LHCN-M2 (cell line): ENCODE measurements at regions not wholly inside any gene's neighbourhood (a gene's known extent, or its start where the extent isn't known, plus 50 kb on each side); places are given as distances from the start of the nearest gene placed in this dataset.
A peak's percentile ranks its signal among the peaks of the same experiment; 100 is the strongest.

Experiments
- DNase-seq: peaks from one replicate; pipeline ENCODE4 v3.0.0-alpha.2; 2012; ENCODE audit warnings: low read depth

DNA sequence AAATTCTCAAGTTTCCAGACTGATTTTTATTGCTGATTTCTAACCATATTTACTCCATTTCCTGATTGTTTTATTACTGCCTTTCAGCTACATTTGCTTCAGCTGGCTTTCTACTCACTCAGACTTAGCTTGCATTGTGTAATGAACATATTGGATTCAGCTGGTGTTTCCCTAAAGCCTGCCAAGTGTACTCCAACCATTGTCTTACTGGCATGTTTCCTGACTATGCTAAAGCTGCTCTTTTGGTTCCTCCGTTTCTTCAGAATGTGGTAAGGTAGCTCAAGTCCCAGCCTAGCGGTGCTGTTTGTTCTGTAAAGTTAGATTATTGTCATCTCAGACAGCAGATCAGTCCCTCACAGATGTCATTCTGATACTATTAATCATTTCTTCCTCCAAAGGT lies 53.1 kb upstream of the GLRA2 start:
- DNase-seq = no peak

DNA sequence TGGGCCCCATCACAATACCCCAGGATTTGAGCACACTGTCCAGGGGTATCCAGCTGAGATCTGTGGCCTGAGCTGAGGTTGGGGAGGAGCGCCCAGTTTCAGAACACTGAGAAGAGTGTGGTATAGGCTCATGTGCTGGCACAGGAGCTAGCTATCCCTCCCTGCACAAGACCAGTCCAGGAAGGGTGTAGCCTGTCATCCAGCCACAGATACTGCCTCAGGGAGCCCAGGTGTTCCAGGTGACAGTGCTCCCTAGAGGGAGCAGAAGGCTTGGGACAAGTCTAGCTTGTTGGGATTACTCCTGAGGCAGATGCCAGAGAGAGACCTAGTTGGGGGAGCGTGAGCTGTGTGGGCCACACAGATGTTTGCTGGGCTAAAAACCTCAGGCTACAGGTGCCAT lies 79.6 kb upstream of the GLRA2 start:
- no peak for DNase-seq

DNA sequence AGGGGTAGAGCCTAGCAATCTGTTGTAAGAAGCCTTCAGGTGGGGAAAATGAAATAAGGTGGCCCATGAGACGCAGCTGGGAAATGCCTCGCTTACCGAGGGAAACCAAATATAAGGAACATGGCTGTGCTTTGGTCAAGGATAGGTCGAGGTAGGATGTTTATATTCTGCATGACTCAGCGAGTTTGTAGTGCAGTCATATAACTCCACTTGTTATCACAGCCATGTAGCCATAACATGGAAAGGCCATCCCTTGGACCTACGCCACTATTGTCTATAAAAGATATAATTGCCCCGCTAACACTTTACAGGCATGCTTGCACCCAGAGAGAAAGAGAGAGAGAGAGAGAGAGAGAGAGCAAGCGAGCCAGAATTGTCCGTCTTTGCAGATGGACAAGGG lies 80.9 kb upstream of the GLRA2 start:
- DNase-seq = no peak

DNA sequence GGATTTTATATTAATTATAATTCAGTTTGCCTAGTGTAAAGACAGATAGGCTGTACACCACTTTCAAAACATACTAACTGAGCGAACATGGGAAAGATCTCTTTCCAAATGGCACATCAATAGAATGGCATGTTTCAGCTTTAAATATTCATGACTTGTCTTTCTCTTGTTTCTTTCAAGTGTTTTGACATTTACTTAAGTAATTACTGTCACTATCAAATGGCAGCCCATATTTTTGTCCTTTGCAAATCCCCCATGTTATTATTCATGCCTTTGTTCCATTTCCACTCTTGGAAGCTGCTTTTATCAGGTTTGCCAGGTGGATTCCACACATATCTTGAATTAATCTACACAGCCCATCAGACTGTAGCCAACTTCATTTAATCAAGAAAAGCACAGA lies 89.2 kb upstream of the GLRA2 start:
- no peak for DNase-seq

DNA sequence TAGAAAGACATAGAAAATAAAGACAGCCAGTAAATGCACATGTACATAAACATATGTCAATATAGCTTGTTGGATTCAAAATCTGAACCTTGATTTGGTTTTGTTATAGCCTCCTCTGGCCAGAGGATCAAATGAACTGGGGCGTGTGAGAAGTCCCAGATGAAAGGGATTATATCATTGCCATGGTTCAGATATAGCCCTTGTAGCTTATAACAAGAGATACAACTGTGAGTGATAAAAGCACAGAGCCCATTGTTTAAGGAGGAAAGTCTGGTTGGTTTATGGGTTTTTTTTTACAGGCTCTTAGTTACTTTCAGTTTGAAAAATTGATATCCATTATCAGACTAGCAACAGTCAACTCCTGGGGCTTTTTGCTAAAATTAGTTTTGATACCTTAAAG lies 101.7 kb upstream of the GLRA2 start:
- no peak for DNase-seq

DNA sequence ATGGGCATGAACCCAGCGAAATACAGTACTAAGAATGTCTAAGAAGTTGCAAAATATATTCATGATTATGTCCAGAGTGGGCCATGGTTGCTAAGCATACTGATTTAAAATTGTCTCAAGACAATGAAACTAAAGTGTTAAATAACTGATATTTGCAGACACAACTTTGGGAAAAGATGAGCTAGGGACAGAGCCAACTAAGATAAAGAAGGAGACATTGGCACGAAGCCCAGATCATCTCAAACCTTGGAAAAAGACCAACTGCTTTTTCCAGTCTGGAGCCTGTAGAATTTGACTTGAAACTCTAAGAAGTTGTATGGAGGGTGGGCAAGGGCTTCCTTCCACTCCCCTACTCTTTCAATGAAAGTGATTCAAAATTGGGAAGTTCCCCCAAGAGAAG lies 108.5 kb upstream of the GLRA2 start:
- no peak for DNase-seq

DNA sequence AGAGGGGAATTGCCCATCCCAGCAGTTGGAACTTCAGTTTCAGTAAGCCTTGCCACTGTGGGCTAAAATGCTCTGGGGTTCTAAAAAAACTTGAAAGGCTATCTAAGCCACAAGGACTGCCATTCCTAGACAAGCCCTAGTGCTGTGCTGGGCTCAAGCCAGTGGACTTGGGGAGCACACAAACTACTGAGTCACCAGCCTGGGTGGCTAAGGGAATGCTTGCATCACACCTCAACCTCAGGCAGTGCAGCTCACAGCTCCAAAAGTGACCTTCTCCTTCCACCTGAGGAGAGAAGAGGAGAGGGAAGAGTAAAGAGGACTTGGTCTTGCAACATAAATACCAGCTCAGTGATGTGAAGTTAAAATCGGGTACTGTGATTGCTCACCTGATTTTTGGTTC lies 116.7 kb upstream of the GLRA2 start:
- DNase-seq = no peak

DNA sequence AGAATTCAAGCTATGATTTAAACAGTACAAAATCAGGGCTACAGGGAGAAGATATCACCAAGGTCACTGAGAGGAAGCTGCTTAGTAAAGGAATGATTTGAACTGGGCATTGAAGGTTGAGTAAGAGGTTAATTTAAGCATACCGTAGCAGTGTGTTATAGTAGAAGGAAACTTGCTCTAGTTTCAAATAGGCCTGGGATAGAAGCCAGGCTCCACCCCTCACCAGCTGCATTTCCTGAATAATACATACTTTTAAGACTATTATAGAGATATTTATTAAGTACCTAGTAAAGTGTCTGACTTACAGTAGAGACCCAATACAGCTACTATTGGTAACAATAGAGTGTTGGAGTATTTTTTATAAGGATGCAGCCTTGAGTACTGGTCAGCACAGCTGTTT lies 118.0 kb upstream of the GLRA2 start:
- DNase-seq = no peak

DNA sequence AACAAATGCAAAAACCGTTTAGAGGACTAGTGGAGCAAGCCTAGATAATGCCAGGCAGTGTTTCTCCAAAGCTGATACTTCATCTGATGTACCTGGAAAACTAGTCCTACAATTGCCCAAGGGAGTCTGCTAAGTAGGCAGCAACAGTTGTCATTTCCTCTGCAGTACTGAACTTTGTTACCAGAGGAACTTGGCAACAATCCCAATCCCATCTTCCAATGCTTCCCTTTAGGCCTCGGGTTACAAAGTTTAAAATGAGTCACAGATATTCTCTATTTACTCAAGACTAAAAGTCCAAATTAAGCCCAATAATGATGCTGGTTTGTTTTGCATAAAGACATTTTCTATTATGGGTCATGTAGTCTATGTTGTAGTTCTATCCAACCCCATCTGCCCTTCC lies 120.0 kb upstream of the GLRA2 start:
- DNase-seq = peak; percentile 21

DNA sequence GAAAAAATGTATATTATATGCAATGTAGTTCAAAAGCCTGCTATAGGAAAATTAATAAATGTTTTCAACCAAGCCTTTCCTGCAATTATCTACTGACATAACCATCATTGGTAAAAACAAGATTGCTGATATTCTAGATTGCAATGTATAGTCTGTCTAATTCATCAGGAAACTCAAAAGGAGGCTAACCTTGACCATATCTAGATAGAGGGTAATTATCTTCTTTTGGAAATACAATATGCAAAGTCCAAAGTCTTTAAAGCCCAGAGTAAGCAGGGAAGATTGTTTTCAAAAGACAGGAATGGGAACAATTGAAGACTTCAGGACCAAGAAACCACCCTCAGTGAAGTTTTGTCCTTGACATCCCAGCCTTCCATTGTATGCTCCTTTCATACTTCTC lies 123.1 kb upstream of the GLRA2 start:
- DNase-seq = no peak

DNA sequence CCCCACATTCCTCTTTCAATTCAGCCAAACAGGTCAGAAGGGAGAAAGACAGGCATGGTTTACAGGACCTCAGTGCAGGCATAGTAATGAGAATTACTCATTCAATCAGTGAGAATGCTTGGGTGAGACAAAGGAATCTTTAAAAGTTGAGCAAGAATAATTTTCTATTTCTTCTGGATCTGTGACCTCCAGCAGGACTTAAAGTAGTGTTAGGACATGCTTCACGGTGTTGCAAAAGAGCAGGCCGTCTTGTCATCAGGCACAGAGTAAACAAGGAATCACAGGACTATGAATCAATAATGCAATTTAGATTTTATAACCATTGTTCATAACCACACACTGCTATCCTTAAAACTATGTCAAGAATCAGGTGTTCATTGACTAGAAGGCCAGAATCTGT lies 130.6 kb upstream of the GLRA2 start:
- peak; percentile 12 for DNase-seq

DNA sequence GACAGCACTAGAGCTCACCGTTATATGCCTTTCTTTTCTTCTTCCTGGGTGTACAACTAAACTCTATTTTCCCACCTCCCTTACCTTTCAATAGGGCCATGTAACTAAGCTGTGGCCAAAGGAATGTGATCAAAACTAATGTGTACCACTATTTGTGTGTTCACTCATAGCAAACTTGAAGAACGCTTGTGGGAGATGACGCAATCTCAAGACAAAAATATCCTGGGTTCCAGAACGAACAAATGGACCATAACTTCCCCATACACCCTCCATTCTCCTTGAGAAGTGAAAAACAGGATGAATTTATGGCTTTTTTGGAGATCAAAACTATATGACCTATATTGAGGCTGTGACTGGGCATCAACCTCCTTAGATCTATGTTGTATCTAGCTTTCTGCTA lies 139.7 kb upstream of the GLRA2 start:
- DNase-seq = no peak

DNA sequence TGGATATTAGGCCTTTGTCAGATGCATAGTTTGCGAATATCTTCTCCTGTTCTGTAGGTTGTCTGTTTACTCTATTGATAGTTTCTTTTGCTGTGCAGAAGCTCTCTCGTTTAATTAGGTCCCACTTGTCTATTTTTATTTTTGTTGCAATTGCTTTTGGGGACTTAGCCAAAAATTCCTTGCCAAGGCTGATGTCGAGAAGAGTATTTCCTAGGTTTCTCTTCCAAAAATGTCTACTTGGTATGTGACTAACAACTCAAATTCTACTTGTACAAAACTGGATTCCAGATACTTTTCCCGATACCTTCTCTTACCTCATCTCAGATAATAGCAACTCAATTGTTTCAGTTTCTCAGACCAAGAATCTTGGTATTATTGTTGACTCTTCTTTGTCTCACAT lies 142.4 kb upstream of the GLRA2 start:
- no peak for DNase-seq

DNA sequence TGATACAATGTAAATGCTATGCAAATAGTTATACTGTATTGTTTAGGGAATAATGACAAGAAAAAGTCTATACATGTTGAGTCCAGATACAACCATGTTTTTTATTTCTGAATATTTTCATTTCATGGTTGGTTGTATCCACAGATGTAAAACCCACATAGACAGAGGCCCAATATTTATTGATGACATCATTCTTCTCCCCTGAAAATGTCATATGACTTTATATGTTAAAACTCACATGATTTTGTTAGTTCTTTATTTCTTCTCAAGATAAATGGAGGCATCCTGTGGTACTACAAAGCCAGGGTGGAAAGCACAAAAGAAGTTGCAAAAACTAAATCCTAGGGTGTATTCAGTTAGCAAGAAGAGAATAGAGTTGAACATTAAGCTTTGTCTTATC lies 149.3 kb upstream of the GLRA2 start:
- no peak for DNase-seq

DNA sequence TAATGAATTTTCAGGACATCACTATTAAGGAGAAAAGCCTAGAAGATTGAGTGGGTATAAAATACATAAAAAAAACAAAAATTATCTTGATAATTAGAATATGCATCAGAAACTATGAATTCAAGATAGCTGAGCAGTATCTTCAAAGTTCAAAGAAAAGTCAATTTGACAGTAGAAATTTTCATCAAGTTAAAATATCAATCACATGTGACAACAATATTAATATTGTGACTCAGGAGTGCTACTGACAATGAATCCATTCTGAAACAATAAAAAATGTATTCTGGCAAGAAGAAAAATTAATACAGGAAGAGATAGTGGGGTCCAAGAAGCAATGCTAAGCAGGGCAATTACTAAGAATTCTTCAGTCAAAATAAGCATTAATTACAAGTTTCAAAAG lies 151.9 kb upstream of the GLRA2 start:
- DNase-seq = no peak

DNA sequence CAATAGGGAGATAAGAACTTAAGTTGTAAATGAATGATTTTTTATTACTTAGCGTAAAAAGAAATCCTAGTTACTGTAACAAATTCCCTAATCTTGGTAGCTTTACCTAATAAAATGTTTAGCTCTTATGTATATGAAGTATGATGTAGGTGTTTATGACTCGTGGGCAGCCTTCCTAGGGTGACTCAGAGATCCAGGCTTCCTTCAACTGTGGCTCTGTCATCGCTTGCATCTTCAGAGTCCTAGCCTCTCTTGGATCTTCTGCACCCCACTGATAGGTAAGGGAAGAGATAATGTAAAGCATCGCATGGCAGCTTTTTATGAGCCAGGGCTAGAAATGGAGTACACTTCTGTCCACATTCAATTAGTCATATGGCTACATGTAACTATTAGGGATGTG lies 165.6 kb upstream of the GLRA2 start:
- no peak for DNase-seq

DNA sequence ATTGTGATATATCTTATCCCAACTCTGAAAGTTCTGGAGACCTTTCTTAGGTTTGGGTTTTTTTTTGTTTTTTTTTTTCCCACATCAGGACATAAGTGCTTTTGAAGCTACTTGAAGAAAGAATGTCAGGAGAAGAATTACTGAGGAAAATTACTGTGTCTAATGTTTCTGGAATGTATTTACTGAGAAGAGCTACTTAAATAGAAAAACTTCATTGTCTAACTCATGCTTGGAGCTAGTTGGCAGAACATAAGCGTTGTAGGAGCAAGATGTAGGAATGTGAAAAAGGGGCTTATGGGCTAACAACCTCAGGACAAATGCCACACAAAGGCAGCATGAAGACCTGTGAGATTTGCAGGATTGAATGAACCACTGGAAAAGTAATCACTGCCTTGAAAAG lies 166.6 kb upstream of the GLRA2 start:
- no peak for DNase-seq

DNA sequence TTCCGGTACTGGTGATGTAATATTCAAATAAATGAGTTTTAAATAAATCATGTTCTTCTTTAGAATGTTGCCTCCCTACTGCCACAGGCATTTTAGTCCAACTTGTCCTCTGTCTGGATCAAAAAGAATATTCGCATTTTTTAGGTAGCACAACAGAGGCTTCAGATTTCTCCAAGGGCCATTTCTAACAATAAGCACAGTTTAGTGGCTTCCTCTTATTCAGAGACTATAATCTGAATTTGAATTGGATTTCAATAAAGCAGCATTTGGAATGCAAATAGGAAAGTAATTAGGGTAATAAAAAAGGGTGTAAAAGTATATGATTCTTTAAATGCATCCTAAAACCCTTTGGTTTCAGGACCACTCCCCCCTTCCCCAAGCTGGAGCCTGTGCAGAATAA lies 167.9 kb upstream of the GLRA2 start:
- no peak for DNase-seq

DNA sequence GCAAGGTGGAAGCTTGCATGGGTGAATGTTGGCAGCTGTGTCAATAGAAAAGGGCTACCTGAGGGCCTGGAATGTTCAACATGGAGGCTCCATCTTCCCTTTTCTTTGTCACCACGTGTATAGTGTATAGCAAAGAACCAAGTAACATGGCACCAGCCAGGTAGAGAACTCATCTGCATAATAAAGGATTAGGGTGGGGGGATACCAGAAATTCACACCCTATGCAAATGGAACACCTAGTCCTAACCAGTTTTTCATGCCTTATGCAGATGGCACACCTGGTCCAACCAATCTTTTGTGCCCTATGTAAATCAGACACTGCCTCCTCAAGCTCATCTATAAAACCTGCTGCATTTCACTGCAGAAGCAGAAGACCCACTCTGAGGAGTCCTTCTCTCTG lies 169.6 kb upstream of the GLRA2 start:
- no peak for DNase-seq

DNA sequence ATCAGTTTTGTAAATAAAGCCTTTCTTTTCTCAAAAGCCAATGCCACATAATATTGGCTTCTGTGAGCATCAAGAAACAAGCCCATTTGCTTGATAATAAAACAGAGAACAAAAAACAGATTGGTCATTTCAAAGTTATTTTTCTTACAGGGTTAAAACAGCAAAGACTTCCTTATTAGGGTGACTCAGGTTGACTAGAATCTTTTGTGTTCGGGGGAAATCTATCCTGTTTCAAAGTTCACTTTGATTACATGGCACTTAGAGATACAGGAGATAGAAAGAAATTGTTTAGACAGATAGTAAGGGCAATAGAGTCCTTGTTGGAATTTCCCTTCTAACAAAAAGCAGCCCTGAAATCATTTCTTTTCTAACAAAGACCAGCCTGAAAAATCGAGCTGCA lies 170.0 kb upstream of the GLRA2 start:
- no peak for DNase-seq

DNA sequence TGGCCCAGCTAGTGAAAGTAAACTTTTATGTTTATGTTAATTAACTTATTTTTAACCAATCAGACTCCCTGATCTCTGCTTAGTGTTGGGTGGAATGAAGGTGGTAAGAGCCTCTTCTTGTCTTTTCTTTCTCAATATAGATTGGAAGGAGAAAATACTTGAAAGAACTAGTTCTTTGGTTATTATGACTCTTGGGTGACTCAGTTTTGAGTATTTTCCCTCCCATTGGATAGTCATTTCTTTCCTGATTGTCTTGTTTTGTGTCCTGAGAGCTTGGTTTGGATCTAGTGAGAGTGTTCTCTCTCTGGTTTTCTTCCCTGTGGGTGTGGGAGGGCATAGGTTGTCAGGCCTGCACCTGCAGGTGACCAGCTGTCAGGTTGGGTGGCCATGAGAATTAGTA lies 172.0 kb upstream of the GLRA2 start:
- DNase-seq = no peak

DNA sequence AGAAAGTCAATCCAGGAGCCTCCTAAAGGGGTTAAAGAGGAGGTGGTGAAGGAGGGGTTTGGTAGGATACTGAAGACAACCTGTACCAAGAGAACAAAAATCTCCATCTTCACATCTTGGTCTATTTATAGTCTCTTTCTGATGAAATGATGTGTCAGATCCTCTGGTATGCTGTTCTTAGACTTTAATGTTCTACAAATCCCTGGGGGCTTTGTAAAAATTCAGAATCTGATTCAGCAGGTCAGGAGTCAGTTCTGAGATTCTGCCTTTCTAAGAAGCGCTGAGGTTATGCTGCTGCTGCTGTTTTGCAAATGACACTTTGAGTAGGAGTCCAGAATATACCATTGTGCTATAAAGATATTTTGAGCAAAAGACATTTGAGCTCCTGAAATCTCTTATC lies 172.9 kb upstream of the GLRA2 start:
- peak; percentile 36 for DNase-seq

DNA sequence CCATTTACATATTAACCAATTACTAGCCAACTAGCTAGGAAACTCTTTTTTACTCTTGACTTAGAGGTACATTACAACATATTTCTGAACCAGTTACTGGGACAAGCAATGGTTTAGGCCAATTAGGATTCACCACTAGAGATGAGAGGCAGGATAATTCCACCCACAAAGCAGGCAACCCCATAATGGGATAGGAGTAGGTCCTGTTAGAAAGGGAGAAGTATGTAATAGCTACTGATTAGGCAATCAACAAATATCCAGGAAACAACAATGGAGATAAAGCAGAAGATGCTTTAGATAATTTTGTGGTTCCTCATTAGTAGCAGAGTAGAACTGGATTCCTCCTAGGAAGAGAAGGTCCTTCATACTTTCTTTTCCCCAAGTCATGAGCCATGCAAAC lies 173.8 kb upstream of the GLRA2 start:
- no peak for DNase-seq

DNA sequence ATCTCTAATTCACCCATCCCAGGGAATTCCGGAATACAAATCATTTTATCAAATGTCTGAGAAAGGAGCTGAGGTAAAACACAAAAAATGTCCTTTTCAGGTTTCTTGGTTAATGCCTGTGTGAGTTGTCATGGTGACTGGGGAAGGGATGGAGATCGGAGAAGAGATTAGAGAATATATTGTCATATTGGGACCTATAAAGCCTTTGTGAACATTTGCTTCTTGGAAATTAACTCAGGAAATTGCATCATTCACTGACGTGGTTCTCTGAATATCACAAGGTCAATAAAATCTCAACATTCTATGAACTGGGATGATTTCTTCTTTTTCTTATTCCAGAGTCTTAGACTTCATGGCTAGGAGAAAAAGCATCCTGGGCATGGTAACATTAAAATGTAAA lies 174.8 kb upstream of the GLRA2 start:
- no peak for DNase-seq

DNA sequence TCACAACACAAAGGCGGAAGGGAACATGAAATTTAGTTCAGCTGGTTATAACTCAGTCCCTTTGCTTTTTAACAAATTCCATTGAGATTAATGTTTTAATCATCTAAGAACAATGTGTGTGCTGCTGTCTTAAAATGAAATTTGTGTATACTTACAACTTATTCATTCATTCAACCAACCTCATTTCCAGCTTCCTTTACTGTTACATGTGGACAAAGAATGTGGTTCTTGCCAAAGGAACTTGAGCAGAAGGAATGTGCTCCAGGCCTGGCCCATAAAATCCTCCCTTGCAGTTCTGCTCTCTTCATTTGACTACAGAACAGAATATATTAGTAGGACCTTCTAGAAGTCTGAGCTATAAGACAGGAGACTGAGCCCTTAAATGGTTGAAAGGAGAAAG lies 176.8 kb upstream of the GLRA2 start:
- DNase-seq = no peak
